ENCODE measurements at regions not wholly inside any gene's neighbourhood (a gene's known extent, or its start where the extent isn't known, plus 50 kb on each side); places are given as distances from the start of the nearest gene placed in this dataset.

DNA sequence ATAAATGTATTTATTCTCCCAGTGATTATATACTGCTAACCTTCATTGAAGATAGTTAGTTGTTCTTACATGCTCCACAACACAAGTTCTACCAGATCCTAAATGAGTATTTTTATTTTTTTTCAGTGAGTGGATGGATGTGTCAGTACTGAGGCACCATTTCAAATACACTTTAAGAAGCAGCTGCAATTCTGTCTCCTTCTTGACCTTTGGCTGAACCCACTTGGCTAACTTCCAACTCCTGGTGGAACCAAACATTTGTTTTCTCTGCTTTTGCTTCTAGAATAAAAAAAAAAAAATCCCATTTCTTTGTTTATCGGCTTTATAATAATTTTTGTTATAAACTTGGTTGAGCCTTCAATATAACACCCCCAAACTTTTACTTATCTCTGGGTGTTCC lies 458.3 kb upstream of the MAP3K7 start:
- H3K4me1 ChIP-seq (ENCODE audit: control insufficient read depth in 4 of 4, insufficient read depth in 4 of 4, low read length in 3 of 4): no peaks in the 10 kb centered on the region
- no peaks in the 10 kb centered on the region for H3K9me3 ChIP-seq (ENCODE audit: control insufficient read depth in 4 of 4, low read length in 3 of 4)
- WGBS: 73% methylated on average over 1 of the region's 1 CpG
- no peaks in the 10 kb centered on the region for H3K36me3 ChIP-seq (ENCODE audit: control insufficient read depth in 4 of 4, insufficient read depth in 3 of 4, low read depth in 1 of 4, low read length in 3 of 4)
- no peak overlapping the region for H3K27ac ChIP-seq (ENCODE audit: low read depth in 1 of 2, low read length in 2 of 2)
- no peaks in the 10 kb centered on the region for H3K27me3 ChIP-seq (ENCODE audit: control insufficient read depth in 4 of 4, insufficient read depth in 4 of 4, low read length in 3 of 4)
- no peak for TF ChIP-seq YY1 (IDR thresholded peaks at IDR 0.05)
- no peak for TF ChIP-seq NR2F2 (IDR thresholded peaks at IDR 0.05)
- no peak for TF ChIP-seq TAF1 (conservative IDR thresholded peaks at IDR 0.05)
- no peak for TF ChIP-seq HNF4G (IDR thresholded peaks at IDR 0.05)
- no peak for TF ChIP-seq FOXA2 (IDR thresholded peaks at IDR 0.05)
- TF ChIP-seq, protein P1, sequence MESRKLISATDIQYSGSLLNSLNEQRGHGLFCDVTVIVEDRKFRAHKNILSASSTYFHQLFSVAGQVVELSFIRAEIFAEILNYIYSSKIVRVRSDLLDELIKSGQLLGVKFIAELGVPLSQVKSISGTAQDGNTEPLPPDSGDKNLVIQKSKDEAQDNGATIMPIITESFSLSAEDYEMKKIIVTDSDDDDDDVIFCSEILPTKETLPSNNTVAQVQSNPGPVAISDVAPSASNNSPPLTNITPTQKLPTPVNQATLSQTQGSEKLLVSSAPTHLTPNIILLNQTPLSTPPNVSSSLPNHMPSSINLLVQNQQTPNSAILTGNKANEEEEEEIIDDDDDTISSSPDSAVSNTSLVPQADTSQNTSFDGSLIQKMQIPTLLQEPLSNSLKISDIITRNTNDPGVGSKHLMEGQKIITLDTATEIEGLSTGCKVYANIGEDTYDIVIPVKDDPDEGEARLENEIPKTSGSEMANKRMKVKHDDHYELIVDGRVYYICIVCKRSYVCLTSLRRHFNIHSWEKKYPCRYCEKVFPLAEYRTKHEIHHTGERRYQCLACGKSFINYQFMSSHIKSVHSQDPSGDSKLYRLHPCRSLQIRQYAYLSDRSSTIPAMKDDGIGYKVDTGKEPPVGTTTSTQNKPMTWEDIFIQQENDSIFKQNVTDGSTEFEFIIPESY (IDR thresholded peaks at IDR 0.05): no peak
- TF ChIP-seq SP1 (IDR thresholded peaks at IDR 0.05): no peak
- no peak for TF ChIP-seq HNF4A (conservative IDR thresholded peaks at IDR 0.05)
- TF ChIP-seq, protein P2, sequence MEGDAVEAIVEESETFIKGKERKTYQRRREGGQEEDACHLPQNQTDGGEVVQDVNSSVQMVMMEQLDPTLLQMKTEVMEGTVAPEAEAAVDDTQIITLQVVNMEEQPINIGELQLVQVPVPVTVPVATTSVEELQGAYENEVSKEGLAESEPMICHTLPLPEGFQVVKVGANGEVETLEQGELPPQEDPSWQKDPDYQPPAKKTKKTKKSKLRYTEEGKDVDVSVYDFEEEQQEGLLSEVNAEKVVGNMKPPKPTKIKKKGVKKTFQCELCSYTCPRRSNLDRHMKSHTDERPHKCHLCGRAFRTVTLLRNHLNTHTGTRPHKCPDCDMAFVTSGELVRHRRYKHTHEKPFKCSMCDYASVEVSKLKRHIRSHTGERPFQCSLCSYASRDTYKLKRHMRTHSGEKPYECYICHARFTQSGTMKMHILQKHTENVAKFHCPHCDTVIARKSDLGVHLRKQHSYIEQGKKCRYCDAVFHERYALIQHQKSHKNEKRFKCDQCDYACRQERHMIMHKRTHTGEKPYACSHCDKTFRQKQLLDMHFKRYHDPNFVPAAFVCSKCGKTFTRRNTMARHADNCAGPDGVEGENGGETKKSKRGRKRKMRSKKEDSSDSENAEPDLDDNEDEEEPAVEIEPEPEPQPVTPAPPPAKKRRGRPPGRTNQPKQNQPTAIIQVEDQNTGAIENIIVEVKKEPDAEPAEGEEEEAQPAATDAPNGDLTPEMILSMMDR (IDR thresholded peaks at IDR 0.05; ENCODE audit: low read depth, low read length, missing input control): no peak
- TF ChIP-seq RAD21 (IDR thresholded peaks at IDR 0.05): no peak
- TF ChIP-seq, protein P3, sequence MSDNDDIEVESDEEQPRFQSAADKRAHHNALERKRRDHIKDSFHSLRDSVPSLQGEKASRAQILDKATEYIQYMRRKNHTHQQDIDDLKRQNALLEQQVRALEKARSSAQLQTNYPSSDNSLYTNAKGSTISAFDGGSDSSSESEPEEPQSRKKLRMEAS (IDR thresholded peaks at IDR 0.05): no peak
- no peak for TF ChIP-seq FOXA1 (IDR thresholded peaks at IDR 0.05)
- TF ChIP-seq RXRA (IDR thresholded peaks at IDR 0.05): no peak
- TF ChIP-seq JUND (IDR thresholded peaks at IDR 0.05): no peak
- no peak for TF ChIP-seq GABPA (IDR thresholded peaks at IDR 0.05 in 1 of 2, conservative IDR thresholded peaks at IDR 0.05 in 1 of 2)
- no peak for TF ChIP-seq EGR1 (IDR thresholded peaks at IDR 0.05; ENCODE audit: low read depth in 2 of 2)
- TF ChIP-seq, protein P4, sequence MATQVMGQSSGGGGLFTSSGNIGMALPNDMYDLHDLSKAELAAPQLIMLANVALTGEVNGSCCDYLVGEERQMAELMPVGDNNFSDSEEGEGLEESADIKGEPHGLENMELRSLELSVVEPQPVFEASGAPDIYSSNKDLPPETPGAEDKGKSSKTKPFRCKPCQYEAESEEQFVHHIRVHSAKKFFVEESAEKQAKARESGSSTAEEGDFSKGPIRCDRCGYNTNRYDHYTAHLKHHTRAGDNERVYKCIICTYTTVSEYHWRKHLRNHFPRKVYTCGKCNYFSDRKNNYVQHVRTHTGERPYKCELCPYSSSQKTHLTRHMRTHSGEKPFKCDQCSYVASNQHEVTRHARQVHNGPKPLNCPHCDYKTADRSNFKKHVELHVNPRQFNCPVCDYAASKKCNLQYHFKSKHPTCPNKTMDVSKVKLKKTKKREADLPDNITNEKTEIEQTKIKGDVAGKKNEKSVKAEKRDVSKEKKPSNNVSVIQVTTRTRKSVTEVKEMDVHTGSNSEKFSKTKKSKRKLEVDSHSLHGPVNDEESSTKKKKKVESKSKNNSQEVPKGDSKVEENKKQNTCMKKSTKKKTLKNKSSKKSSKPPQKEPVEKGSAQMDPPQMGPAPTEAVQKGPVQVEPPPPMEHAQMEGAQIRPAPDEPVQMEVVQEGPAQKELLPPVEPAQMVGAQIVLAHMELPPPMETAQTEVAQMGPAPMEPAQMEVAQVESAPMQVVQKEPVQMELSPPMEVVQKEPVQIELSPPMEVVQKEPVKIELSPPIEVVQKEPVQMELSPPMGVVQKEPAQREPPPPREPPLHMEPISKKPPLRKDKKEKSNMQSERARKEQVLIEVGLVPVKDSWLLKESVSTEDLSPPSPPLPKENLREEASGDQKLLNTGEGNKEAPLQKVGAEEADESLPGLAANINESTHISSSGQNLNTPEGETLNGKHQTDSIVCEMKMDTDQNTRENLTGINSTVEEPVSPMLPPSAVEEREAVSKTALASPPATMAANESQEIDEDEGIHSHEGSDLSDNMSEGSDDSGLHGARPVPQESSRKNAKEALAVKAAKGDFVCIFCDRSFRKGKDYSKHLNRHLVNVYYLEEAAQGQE (IDR thresholded peaks at IDR 0.05): no peak
- TF ChIP-seq, protein P5, sequence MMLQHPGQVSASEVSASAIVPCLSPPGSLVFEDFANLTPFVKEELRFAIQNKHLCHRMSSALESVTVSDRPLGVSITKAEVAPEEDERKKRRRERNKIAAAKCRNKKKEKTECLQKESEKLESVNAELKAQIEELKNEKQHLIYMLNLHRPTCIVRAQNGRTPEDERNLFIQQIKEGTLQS (IDR thresholded peaks at IDR 0.05): no peak
- no peak overlapping the region for H3K4me3 ChIP-seq (ENCODE audit: low read depth in 1 of 3, low read length in 3 of 3)
- H3K9ac ChIP-seq (ENCODE audit: low read depth in 1 of 2, low read length in 2 of 2): no peak overlapping the region
- no peak for DNase-seq (ENCODE audit: low spot score)

Measured in liver (tissue), 8 donors.